ENCODE measurements at regions not wholly inside any gene's neighbourhood (a gene's known extent, or its start where the extent isn't known, plus 50 kb on each side); places are given as distances from the start of the nearest gene placed in this dataset.

GRCh38 chr2:235324324-235324723 lies 169.5 kb upstream of the AGAP1 start:
- TF ChIP-seq, protein P1, sequence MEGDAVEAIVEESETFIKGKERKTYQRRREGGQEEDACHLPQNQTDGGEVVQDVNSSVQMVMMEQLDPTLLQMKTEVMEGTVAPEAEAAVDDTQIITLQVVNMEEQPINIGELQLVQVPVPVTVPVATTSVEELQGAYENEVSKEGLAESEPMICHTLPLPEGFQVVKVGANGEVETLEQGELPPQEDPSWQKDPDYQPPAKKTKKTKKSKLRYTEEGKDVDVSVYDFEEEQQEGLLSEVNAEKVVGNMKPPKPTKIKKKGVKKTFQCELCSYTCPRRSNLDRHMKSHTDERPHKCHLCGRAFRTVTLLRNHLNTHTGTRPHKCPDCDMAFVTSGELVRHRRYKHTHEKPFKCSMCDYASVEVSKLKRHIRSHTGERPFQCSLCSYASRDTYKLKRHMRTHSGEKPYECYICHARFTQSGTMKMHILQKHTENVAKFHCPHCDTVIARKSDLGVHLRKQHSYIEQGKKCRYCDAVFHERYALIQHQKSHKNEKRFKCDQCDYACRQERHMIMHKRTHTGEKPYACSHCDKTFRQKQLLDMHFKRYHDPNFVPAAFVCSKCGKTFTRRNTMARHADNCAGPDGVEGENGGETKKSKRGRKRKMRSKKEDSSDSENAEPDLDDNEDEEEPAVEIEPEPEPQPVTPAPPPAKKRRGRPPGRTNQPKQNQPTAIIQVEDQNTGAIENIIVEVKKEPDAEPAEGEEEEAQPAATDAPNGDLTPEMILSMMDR (IDR thresholded peaks at IDR 0.05): no peak
- TF ChIP-seq POLR2AphosphoS5 (IDR thresholded peaks at IDR 0.05): no peak
- TF ChIP-seq POLR2A (IDR thresholded peaks at IDR 0.05): no peak
- TF ChIP-seq EP300 (IDR thresholded peaks at IDR 0.05): no peak

All from sigmoid colon (tissue), 4 donors.